GM20431 (cell line): ENCODE measurements at regions not wholly inside any gene's neighbourhood (a gene's known extent, or its start where the extent isn't known, plus 50 kb on each side); places are given as distances from the start of the nearest gene placed in this dataset.
"Not testable (repeated sequence)": the region's sequence is repeated elsewhere in the genome, so short reads cannot be mapped to it uniquely, and the experiment has no call there.

Source experiments
- in situ Hi-C: fragments of 300-500 bp; cut with MseI, MboI; formaldehyde crosslinking; loops from one replicate; pipeline ENCODE4 v1.15.0; 2020; ENCODE audit warnings: low sequenced_read_pairs; ENCODE audit not compliant: unreplicated experiment

DNA sequence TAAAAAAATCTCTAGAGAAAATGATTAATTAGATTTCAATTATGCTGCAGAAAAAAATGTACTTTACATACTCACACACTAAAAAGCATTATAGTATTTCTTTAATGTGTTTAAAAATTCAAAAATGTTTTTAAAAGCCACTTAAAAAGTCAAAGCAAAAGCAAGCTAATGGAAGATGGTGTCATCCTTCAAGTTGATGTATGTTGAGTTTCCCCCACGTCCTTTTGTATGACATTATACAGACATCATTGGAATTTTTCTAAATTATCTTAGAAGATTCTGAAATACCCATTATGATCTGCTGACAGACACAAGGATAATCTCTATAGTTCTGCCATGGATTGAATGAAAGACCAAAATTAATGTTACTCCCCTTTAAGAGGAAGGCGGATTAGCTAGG, 393.7 kb upstream of the TENM3 start:
- in situ Hi-C loops = no loop called here

DNA sequence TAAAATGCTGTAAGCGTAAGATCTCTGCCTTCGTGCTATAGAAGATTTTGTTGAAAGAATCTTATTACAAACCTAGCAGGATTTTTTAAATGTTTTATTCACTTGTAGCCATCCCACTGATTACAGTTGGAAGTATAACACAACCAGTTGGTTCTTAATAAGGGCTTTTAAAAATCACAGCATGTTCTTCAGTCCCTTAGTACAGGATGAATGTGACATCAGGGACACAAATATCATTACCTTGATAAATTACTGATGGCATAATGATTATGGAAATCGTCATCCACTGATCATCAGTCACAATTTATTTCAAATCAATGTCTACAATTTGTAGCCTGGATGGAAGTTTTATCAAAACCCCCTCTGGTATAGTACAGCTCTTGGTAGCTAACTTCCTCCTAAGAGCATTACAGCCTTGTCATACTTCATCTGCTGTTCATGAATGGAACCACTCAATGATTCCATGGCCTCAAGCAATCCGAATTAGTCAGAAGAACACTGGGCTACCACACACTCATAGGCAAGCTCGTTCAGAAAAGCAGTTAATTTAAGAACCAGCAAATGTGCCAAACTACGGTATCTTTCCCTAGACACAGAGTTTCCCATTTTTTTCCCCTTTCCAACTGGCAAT, 389.2 kb upstream of the TENM3 start:
- in situ Hi-C loops = no loop called here

DNA sequence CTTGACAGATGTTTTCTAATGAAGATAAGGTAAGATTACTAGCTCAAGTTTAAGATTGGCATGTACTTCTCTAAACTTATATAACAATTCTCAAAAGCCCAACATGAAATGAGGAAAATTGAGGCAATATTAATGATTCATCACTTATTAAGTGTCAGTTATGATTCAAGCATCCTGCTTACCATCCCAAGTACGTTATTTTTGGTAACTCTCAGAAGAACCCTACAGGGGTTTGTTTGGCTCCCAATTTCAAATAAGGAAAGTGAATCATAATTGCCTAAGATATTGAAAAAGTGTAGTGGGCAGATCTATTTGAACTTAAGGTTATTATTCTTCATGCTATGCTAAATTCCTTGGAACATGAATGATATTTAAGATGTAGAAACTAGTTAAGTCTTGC, 387.9 kb upstream of the TENM3 start:
- in situ Hi-C loops = no loop called here

DNA sequence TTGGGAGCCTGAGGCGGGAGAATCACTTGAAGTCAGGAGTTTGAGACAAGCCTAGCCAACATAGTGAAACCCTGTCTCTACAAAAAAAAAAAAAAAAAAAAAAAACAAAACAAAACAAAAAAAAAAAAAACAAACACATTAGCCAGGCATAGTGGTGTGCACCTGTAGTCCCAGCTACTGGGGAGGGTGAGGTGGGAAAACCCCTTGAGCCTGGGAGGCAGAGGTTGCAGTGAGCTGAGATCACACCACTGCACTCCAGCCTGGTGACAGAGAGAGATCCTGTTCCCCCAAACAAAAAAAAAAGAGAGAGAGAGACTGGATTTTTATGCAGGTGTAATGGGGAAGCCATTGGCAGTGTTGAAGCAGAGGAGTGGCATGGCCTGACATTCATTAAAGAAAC, 385.7 kb upstream of the TENM3 start:
- in situ Hi-C loops = not testable (repeated sequence)

DNA sequence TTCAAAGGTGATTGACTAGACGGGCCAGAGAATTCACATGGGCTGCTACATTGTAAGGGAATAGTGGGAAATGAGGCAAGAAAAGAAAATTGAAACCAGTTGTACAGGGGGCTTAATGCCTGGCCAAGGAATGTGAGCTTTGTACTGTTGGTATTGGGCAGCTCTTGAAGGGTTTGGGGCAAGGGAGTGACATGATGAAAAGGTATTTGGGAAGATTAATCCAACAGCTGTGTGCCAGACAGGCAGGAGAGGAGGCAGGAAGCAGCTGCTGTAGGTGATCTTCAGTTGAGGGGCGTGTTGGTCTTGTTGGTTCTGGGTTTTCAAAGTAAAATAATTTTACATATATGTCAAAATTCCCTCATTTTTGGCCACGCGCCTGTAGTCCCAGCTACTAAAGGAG, 384.5 kb upstream of the TENM3 start:
- in situ Hi-C loops = no loop called here

DNA sequence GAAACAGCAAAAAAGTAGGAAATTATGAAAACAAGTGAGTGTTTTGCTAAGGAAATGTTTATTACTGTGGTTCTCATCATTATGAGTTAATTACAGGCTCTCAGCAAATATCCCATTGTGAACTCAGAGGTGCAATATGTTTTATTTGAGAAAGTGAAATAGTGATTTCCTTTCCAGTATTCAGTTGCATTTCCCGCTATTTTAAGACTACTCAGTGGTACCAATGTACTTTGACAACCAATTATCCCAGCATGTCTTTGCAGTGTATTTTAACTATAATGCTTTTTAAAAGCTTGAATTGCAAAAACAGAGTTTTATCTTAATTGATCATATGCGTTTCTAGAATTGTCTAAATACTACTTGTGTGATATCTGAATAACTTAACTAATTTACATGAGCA, 383.8 kb upstream of the TENM3 start:
- in situ Hi-C loops = no loop called here

DNA sequence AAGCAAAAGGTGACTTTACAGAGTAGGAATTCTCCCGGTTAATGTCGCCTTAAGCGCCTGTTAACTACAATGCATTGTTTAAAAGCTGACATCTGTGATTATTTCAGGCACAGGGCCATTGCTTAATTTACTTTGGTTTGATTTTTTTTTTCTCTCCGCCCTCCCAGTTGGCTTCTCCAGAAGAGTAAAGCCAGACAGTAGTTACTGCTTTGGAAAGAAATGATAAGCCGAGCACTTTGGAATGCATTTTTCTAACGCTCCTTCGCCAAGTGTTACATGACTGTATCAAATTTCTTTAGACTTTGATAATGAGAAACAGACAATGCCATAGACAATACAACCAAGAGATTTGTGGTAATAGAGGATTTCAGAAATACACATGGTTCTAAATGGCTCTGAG, 383.0 kb upstream of the TENM3 start:
- in situ Hi-C loops = no loop called here

DNA sequence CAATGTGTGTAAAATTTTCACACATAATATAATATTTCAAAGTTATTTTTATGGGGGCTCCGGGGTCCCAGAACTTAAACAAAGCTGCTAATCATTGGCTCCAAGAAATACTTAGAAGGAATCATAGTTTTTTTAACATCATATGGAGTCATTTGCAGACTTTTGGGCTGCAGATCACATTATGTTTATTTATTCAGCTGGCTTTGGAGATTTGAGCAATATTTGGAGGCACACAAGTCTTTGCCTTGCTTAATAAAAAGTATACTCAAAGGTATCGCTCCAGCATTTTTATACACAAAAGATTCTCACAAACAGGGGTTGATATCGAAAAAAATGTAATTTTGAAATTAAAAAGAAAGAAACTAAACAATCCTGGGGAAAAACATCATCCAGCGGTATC, 382.5 kb upstream of the TENM3 start:
- in situ Hi-C loops = no loop called here

DNA sequence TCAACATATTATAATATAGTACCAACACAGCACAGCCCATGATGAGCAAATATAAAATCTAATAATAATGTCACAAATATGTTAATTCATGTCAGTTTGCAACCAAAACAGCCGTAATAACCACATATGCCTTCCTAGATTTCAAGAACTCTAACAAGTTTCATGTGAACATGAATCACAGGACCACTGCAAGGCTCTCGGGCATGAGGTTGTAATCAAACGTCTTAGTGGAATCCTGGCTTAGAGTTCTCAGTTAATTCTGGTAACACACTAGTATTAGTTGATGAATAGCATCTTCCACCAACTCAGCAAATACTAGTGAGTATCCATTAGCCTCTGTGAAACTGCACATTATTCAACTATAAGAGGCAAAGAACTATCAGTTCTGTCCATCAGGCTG, 379.3 kb upstream of the TENM3 start:
- in situ Hi-C loops = no loop called here

DNA sequence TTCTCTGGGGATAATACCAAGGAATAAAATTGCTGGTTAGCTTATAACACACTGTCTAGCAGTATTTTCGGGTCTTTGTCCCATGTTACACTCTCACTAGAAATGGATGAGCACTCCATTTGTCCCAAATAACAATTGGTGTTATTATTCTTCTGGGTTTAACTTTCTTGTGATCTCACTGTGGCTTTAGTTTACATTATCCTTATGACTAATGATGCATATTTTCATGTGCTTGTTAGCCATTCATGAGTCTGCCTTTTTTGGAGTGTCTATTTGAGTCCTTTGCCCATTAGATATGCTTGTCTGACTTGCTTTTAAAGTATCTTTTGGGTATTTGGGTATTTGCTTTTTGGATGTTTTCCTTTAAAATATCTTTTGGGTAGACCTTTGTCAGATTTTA, 372.9 kb upstream of the TENM3 start:
- in situ Hi-C loops = no loop called here

DNA sequence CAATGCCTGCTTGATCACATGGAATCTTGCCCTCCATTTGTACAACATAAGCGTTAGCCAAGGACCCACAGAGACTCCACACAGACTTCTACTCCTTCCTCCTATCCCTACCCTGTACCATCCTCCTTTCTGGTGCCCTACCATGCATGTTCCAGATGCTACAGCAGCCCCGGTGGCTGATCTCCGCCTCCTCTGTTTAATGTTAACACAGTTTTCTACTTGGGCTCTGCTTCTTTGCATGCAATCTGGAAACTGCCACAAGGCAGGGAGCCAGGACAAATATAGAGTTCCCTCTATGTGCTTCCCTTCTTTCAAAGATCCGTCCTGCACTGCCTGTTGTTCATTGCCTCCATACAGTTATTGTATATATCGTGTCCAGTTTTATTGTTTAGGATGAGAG, 368.6 kb upstream of the TENM3 start:
- in situ Hi-C loops = no loop called here

DNA sequence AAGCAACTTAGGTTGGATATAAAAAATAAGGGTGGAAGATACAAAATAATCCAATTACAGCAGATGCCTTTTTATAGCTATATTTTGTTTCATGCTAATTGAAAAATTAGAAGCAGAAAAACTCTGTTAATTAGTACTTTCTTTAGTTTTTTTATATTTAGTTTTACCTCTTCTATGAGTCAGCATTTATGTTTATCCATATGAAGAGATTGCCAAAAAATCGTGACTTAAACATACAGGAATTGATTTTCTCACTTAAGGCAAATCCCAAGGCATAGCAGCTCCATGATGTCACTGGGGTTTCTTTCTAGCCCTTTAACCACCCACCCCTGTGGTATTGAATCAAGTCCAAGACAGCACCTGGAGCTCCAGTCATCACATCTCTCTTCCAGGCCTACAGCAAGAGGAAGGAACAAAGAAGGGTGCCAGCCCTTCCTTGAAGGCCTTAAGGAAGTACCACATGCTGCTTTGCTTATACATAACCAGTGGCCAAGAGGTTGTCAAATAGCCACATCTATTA, 365.8 kb upstream of the TENM3 start:
- in situ Hi-C loops = no loop called here

DNA sequence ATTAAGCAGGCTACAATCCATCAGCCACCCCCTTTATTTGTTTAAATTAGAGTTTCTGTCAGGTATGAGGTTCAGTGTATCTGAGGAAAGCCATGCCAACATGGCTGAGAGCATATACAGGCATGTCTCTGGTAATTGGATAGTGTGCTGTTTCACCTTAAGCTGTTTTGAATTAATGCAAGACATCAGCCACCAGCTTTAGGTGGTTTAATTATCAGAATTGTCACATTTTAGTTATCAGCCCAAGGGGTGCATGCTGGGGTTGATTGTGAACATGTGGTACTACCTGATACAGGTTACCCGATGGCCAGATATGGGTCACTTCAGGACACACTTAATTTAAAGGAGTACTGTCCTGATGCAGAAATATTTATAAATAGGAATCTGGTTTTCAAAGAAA, 353.2 kb upstream of the TENM3 start:
- in situ Hi-C loops = no loop called here

DNA sequence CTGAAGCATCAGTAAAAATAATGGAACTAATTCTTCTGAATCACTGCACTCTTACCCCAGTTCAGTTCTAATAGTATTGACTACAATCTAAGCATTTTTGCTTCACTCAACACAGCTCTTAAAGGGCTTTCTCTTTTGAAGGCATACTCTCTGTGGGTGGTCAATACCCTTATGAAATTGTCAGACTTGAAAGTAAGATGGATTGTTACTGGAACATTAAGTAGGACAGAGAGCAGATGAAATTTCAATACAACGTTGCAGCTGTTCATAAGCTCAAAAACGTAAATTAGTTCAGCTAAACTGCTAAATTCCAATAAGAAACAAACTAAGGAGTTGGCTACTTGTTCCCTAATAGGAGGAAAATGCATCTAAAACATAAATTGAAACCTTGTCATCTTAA, 352.3 kb upstream of the TENM3 start:
- in situ Hi-C loops = no loop called here

DNA sequence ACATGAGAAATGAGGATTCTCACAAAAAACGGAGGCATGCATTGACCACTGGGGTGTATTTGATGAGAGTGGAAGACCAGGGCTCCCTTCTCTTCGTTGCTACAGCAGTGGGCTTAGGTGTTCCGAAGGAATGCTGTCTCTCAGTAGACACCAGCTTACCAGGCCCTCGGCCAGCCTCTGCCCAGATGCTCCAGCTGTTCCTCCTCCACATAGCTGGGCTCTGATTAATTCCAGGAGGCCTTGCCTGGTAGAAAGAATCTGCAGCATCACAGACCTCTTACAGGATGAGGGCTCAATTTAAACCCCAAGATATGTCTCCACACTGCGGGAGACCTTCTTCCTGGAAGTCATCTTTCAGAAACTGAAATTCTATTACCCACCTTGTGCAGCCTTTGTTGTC, 346.6 kb upstream of the TENM3 start:
- in situ Hi-C loops = no loop called here

DNA sequence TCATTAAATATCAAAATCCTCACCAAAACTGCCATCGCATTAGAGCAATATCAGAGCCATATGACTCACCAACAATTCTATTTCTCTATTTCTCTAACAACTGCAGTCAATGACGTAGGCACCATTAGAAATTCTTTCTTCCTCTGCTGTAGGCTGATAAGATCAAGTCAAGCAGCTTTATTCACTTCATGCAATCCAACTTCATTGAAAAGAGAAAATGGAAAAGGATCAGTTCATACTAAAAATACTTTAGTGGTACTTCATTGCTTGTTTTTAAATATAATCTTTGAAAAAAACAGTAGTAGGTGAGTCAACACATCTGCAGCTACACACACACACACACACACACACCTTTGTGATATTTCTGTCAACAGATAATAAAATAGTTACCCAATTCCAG, 345.3 kb upstream of the TENM3 start:
- in situ Hi-C loops = no loop called here

DNA sequence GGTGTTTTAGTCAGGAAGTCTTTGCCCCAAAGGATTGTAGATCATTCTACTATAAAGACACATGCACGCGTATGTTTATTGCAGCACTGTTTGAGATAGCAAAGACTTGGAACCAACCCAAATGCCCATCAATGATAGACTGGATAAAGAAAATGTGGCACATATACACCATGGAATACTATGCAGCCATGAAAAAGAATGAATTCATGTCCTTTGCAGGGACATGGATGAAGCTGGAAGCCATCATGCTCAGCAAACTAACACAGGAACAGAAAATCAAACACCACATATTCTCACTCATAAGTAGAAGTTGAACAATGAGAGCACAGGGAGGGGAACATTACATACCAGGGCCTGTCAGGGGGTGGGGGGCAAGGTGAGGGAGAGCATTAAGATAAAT, 340.8 kb upstream of the TENM3 start:
- in situ Hi-C loops = not testable (repeated sequence)

DNA sequence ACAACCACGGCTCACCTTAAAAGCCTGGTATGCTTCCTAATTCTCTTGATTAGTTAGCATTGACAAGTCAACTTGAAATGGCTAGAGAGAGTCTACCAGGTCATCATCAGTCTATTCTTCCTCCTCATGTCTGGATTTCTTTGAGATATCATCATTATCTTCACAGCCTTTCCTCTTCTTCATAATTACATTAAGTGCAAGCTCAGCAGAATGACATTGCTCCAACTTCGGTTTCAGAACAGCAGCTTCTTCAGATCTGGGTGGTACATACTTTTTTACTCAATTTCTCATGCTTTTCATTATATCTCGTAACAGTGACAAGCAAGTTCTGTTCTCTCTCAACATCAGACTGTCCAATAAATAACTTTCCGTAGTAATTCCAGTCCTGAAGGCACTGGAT, 337.5 kb upstream of the TENM3 start:
- in situ Hi-C loops = no loop called here

DNA sequence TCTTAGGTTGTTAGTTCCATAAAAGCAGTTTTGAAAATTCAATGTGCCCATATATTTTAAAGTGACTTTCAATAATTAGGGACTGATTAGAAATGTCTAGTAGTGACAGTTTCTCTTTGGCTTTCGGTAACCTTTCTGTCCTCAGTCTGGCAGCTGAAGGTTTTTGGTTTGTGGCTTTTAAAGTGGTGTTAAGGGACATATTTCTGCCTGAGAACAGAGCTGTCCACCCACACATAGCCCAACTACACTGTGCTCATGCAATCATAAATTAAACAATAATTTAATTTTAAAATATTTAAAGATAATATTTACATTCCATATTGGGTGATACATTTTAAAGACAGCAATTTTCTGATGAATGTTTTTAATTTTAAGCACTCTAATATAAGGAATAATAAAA, 335.0 kb upstream of the TENM3 start:
- in situ Hi-C loops = no loop called here

DNA sequence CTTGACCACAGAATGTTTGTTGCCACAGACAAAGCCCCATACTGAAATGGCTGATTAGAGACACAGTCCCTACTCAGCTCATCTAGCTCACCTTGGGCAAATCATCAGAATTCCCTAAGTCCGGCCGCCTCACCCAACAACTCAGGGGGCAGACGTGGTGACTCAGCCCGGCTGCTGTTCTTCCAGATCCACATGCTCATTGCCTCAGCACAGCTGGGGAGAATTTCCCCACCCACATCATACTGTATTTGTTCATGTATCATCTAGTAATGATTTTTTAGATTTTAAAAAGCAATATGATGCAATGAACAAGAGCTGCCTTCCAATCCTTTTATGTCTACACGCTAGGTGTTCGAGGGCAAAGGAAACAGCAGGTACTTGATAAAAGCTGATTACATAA, 333.8 kb upstream of the TENM3 start:
- in situ Hi-C loops = no loop called here

DNA sequence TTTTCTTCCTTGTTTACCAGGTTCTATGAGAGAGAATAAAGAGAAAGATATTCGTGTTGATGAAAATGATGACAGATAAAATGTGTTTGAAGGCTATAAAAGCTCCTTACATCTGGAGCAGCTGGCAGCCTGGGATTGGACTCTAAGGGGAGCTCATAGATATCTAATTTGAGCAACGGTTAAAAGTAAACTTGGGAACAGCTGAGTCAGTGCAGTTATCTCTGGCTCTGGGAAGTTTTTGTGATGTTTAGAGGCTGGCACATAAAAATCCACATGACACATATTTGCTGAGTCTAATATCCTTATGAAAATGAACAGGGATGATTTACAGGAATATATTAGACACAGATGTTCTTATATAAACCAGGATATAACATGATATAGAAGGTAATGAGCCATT, 331.8 kb upstream of the TENM3 start:
- in situ Hi-C loops = no loop called here

DNA sequence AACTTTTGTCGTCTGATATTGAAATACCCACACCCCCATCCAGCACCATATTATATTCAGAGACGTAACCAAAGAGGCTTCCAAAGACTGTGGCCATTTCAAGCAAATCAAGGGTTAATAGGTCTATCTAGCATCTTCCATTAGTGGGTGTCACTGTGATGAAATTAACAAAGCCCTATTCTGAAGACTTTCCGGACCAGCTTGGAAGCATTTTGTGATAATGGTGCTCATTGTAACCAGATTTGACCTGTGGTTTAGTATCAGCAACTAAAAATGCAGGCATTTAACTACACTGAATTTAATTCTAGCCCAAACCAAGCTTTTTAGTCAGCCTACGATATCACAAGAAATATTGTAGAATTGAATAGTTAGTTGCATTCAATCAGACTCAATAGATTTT, 309.7 kb upstream of the TENM3 start:
- in situ Hi-C loops = no loop called here

DNA sequence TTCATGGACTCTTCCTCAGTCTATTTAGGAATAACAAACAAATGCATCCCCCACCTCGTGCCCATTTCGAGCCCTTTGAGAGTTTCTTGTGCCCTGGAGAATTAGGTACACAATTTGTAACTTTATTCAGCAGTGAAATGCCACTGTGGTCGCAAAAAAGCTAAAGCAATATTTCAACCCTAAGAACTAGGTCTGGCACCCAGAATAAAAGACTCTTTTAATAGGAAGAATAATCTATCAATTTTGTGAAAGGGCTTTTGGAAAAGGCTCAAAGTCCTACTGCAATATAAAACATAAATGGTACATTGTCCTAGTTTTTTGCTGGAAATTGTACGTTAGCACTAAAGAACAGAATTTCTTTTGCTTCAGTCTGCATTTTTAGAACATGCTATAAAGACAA, 304.6 kb upstream of the TENM3 start:
- in situ Hi-C loops = no loop called here
